Gastrocnemius medialis (tissue), 4 donors: ENCODE measurements at regions not wholly inside any gene's neighbourhood (a gene's known extent, or its start where the extent isn't known, plus 50 kb on each side); places are given as distances from the start of the nearest gene placed in this dataset.
"Not testable (repeated sequence)": the region's sequence is repeated elsewhere in the genome, so short reads cannot be mapped to it uniquely, and the experiment has no call there.

ENCODE experiments used
- CTCF ChIP-seq, 5 experiments: fragments of 450-650 bp in 3 of 5; fragments of 200-600 bp in 2 of 5; sonication (generic) in 2 of 5; IDR thresholded peaks in 4 of 5; conservative IDR thresholded peaks in 1 of 5; 1 replicate in 4 of 5; 2 replicates in 1 of 5; pipeline ENCODE4 v1.5.1; 2016 to 2019; ENCODE audit warnings: antibody characterized with exemption in 5 of 5, mild to moderate bottlenecking in 3 of 5, moderate library complexity in 3 of 5
- POLR2A ChIP-seq, 2 donors: fragments of 450-650 bp; IDR thresholded peaks; one replicate each; pipeline ENCODE4 v1.6.1; 2017; ENCODE audit warnings: antibody characterized with exemption in 2 of 2, mild to moderate bottlenecking in 2 of 2, moderate library complexity in 2 of 2

- TF ChIP-seq CTCF (IDR thresholded peaks at IDR 0.05 in 4 of 5, conservative IDR thresholded peaks at IDR 0.05 in 1 of 5); POLR2A (IDR thresholded peaks at IDR 0.05): not testable (repeated sequence)
Observed at GRCh38 chr9:41308953-41309352, 119.8 kb upstream of the ZNG1F start.
